DMS53 (cell line): ENCODE measurements at regions not wholly inside any gene's neighbourhood (a gene's known extent, or its start where the extent isn't known, plus 50 kb on each side); places are given as distances from the start of the nearest gene placed in this dataset.
"Not testable (repeated sequence)": the region's sequence is repeated elsewhere in the genome, so short reads cannot be mapped to it uniquely, and the experiment has no call there.

Experiments used
- DNase-seq: peaks from one replicate; lab custom pipeline; 2025; lab: John Stamatoyannopoulos, UW

- DNase-seq, result no peak
Measured at GRCh38 chr3:110944782-110945181, 126.8 kb upstream of the NECTIN3 start.

DNA sequence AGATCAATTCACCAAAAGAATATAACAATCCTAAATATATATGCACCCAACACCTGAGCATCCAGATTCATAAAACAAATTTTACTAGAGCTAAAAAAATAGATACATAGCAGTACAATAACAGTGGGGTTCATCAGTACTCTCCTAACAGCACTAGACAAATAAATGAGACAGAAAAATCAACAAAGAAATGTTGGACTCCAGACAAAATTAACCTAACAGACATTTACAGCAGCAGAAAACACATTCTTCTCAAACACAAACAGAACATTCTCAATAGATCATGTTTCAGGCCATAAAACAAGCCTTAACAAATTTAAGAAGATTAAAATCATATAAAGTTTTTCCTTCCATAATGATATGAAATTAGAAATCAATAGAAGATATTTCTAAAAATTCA lies 124.8 kb upstream of the NECTIN3 start:
- peak; percentile 23 for DNase-seq

- not testable (repeated sequence) for DNase-seq
Measured at GRCh38 chr3:110949194-110949593, 122.4 kb upstream of the NECTIN3 start.

- no peak for DNase-seq
Measured at GRCh38 chr3:110955301-110955880, 116.2 kb upstream of the NECTIN3 start.

DNA sequence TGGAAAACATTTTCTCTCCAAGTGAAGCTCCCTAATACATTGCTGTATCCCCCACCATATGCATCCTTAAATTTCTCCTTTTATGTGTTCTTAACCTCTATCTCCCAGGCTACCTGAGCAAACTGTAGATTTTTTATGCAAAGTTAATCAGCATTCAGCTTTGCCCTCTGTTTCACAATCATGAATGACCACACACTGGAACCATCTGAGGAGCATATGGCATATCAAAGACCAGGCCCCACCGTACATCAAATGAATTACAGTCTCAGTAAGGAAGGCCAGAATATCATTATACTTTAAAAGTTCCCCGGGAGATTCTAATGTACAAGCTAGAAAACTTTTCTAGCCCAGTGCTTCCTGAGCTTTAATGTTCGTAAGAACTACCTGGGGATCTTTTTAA lies 115.5 kb upstream of the NECTIN3 start:
- DNase-seq, result no peak

DNA sequence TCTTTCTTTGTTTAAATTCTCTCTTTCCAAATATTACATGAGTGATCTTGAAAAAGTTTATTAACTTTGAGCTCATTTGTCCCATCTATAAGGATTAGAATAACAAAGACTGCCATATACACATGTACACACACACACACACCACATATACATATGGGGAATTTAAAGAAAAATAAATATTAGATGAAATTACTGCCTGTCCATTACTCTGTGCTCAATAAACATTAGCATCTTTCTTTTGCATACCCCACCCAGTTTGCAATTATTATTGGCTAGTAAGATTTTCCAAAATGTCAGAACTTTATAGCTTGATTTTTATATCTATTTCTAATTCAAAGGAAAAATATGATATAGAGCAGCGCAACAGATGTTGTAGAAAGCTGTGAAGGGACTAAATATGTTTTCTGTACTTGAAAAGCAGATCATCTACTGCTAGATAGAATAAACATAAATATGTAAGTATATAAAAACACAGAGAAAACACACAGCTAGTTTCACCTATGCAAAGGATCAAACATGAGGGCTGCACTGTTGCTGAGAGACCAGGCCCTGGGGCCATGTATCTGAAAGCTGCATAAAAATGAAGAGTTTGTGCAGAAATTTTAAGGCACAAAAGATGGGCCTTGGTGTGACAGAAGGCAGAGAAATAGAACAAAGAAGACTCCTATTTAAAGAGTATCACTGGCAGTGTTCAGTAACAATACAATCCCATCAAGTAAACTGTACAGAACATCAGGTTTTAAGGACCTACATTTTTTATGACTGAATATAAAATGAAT lies 114.2 kb upstream of the NECTIN3 start:
- DNase-seq, result no peak

GRCh38 chr3:110958313-110959147 lies 113.1 kb upstream of the NECTIN3 start:
- no peak for DNase-seq

- DNase-seq, result no peak
Measured at GRCh38 chr3:110965976-110966375, 105.6 kb upstream of the NECTIN3 start.

- DNase-seq, result no peak
Measured at GRCh38 chr3:110966966-110967663, 104.5 kb upstream of the NECTIN3 start.

DNA sequence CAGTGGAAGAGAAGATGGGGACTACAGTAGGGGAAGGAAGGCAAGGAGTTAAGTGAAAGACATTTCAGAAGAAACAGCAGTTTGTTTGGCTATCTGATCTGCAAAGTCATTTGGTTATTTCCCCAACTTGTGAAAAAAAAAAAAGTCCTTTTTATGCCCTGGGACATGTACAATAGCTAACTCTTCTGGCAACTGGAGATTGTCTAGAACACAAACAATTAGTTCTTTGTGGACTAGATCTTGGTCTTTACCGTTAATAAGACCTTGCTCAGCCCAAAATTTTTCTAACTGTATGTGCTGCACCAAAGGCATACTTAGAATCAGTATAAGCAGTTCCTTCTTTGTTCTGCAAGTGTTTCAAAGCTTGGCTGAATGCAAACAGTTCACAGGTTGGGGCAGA lies 103.5 kb upstream of the NECTIN3 start:
- DNase-seq, result no peak

GRCh38 chr3:110969229-110970211 lies 102.1 kb upstream of the NECTIN3 start:
- DNase-seq, result no peak

- DNase-seq, result no peak
Measured at GRCh38 chr3:110971010-110971601, 100.5 kb upstream of the NECTIN3 start.

GRCh38 chr3:110973263-110973895 lies 98.2 kb upstream of the NECTIN3 start:
- no peak for DNase-seq

- DNase-seq, result peak; percentile 2
Measured at GRCh38 chr3:110974902-110975301, 96.7 kb upstream of the NECTIN3 start.

GRCh38 chr3:110984456-110985250 lies 87.0 kb upstream of the NECTIN3 start:
- DNase-seq, result no peak

DNA sequence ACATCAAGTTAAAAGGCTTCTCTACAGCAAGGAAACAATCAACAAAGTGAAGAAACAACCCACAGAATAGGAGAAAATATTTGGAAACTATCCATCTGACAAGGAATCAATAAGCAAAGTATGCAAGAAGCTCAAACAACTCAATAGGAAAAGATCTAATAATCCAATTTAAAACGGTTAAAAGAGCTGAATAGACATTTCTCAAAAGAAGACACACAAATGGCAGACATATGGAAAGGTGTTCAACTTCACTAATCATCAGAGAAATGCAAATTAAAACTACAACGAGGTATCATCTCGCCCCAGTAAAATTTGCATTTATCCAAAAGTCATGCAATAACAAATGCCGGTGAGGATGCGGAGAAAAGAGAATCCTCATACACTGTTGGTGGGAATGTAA lies 82.2 kb upstream of the NECTIN3 start:
- no peak for DNase-seq

- DNase-seq, result peak; percentile 70
Measured at GRCh38 chr3:110995461-110996231, 76.0 kb upstream of the NECTIN3 start.

DNA sequence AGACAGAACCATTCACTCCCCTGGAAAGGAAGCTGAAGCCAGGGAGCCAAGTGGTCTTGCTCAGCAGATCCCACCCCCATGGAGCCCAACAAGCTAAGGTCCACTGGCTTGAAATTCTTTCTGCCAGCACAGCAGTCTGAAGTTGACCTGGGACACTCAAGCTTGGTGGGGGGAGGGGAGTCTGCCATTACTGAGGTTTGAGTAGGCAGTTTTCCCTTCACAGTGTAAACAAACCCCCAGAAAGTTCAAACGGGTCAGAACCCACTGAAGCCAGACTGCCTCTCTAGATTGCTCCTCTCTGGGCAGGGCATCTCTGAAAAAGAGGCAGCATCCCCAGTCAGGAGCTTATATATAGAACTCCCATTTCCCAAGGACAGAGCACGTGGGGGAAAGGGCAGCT lies 72.8 kb upstream of the NECTIN3 start:
- not testable (repeated sequence) for DNase-seq

DNA sequence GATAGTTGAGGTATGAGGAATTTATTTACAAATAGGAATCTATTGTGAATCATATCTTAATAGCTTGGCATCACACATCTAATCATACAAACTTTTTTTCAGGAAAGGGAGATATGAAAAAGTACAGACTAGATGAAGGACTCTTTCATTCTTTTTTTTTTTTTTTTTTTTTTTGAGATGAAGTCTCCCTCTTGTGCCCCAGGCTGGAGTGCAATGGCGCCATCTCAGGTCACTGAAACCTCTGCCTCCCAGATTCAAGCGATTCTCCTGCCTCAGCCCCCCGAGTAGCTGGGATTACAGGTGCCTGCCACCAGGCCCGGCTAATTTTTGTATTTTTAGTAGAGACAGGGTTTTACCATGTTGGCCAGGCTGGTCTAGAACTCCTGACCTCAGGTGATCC lies 65.1 kb upstream of the NECTIN3 start:
- peak; percentile 36 for DNase-seq
